GM13976 (cell line): ENCODE measurements at regions not wholly inside any gene's neighbourhood (a gene's known extent, or its start where the extent isn't known, plus 50 kb on each side); places are given as distances from the start of the nearest gene placed in this dataset.

ENCODE experiments used
- DNase-seq: peaks from one replicate; pipeline ENCODE4 v3.0.0; 2012; ENCODE audit warnings: low spot score
- CTCF ChIP-seq: IDR thresholded peaks from 2 replicates; pipeline ENCODE4 v1.5.1; 2012; ENCODE audit warnings: borderline replicate concordance, mild to moderate bottlenecking; ENCODE audit not compliant: insufficient read depth; ENCODE audit errors: extremely low read depth, missing control alignments, control extremely low read depth
- in situ Hi-C: fragments of 300-500 bp; cut with MboI; formaldehyde crosslinking; loops from one replicate; pipeline ENCODE4 v1.12.0; 2022; ENCODE audit warnings: low sequenced_read_pairs, mixed read lengths, inconsistent platforms; ENCODE audit not compliant: unreplicated experiment

- TF ChIP-seq CTCF: no peak
- DNase-seq: no peak
- in situ Hi-C loops: no loop called here
Observed at GRCh38 chr16:60346256-60346655, 1612.1 kb upstream of the GOT2 start.

- no peak for DNase-seq
- in situ Hi-C loops: no loop called here
- no peak for TF ChIP-seq CTCF
Observed at GRCh38 chr16:60337671-60338070, 1603.6 kb upstream of the GOT2 start.

GRCh38 chr16:60331168-60331567 lies 1597.1 kb upstream of the GOT2 start:
- no peak for DNase-seq
- in situ Hi-C loops: no loop called here
- TF ChIP-seq CTCF: no peak

- TF ChIP-seq CTCF: no peak
- no peak for DNase-seq
Observed at GRCh38 chr16:60329108-60329507, 1595.0 kb upstream of the GOT2 start.

GRCh38 chr16:60328152-60328551 lies 1594.0 kb upstream of the GOT2 start:
- no peak for TF ChIP-seq CTCF
- no peak for DNase-seq
- in situ Hi-C loops: no loop called here

More at GRCh38 chr16:60329108-60329507, 1595.0 kb upstream of the GOT2 start:
- in situ Hi-C loops: no loop called here

- TF ChIP-seq CTCF: no peak
- DNase-seq: no peak
- in situ Hi-C loops: no loop called here
Observed at GRCh38 chr16:60318486-60318885, 1584.4 kb upstream of the GOT2 start.
